ENCODE measurements at regions not wholly inside any gene's neighbourhood (a gene's known extent, or its start where the extent isn't known, plus 50 kb on each side); places are given as distances from the start of the nearest gene placed in this dataset.

DNA sequence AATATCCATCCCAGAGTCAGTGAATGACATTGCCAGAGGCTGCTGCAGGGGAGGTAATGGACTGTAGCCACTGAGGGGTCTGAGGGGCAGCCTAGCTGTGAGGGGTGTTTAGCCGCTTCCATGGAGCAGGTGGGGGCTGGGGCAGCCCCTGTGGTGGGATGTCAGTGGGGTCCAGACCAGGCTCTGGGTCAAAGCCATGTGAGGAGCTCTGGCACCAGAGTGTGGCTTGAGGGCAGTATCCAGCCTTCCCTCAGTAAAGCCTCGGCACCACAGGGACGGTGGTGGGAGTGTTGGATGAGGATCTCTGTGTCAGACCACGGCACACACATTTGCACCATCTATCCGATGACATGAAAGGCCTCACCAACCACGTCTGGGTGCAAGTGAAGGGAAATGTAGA, 85.0 kb downstream of the INHBB start:
- TF ChIP-seq, protein P1, sequence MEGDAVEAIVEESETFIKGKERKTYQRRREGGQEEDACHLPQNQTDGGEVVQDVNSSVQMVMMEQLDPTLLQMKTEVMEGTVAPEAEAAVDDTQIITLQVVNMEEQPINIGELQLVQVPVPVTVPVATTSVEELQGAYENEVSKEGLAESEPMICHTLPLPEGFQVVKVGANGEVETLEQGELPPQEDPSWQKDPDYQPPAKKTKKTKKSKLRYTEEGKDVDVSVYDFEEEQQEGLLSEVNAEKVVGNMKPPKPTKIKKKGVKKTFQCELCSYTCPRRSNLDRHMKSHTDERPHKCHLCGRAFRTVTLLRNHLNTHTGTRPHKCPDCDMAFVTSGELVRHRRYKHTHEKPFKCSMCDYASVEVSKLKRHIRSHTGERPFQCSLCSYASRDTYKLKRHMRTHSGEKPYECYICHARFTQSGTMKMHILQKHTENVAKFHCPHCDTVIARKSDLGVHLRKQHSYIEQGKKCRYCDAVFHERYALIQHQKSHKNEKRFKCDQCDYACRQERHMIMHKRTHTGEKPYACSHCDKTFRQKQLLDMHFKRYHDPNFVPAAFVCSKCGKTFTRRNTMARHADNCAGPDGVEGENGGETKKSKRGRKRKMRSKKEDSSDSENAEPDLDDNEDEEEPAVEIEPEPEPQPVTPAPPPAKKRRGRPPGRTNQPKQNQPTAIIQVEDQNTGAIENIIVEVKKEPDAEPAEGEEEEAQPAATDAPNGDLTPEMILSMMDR (IDR thresholded peaks at IDR 0.05): no peak
- no peak for TF ChIP-seq POLR2A (IDR thresholded peaks at IDR 0.05)
